Transverse colon (tissue), 4 donors: ENCODE measurements at regions not wholly inside any gene's neighbourhood (a gene's known extent, or its start where the extent isn't known, plus 50 kb on each side); places are given as distances from the start of the nearest gene placed in this dataset.

Experiments used
- CTCF ChIP-seq, 5 experiments: fragments of 200-600 bp in 3 of 5; fragments of 450-650 bp in 2 of 5; sonication (generic) in 3 of 5; IDR thresholded peaks; 1 replicate in 2 of 5; 2 replicates in 3 of 5; pipeline ENCODE4 v1.5.1; 2016 to 2017; ENCODE audit warnings: antibody characterized with exemption in 5 of 5, inconsistent platforms in 3 of 5, mild to moderate bottlenecking in 2 of 5, moderate library complexity in 1 of 5
- POLR2AphosphoS5 ChIP-seq, 3 donors: sonication (generic); formaldehyde crosslinking; IDR thresholded peaks; one replicate each; pipeline ENCODE4 v1.6.1; 2016; ENCODE audit warnings: antibody characterized with exemption in 3 of 3

- TF ChIP-seq CTCF (IDR thresholded peaks at IDR 0.05), result no peak
- TF ChIP-seq POLR2AphosphoS5 (IDR thresholded peaks at IDR 0.05), result no peak
These were observed 237.6 kb downstream of the CDH7 start for GRCh38 chr18:65988386-65988785.
